ENCODE measurements at regions not wholly inside any gene's neighbourhood (a gene's known extent, or its start where the extent isn't known, plus 50 kb on each side); places are given as distances from the start of the nearest gene placed in this dataset.

DNA sequence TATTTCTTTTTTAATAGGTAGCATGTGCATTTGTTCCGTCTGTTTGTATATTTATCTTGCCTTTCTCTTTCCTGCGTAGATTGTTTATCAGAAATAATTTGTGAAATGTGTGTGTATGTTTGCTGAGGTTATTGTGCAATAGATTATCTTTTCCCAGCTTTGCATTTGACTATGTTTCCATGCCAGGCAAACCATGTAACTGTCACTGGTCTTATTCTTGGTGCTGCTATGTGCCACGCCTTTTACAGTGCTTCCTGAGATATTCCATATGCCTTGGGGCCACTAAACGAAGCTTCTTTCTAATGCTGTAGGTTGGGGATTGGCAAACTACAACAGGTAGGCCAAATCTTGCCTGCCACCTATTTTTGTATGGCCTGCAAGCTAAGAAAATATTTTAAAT lies 598.8 kb downstream of the PLPP3 start:
- DNase-seq (ENCODE audit: low read depth) = no peak

DNA sequence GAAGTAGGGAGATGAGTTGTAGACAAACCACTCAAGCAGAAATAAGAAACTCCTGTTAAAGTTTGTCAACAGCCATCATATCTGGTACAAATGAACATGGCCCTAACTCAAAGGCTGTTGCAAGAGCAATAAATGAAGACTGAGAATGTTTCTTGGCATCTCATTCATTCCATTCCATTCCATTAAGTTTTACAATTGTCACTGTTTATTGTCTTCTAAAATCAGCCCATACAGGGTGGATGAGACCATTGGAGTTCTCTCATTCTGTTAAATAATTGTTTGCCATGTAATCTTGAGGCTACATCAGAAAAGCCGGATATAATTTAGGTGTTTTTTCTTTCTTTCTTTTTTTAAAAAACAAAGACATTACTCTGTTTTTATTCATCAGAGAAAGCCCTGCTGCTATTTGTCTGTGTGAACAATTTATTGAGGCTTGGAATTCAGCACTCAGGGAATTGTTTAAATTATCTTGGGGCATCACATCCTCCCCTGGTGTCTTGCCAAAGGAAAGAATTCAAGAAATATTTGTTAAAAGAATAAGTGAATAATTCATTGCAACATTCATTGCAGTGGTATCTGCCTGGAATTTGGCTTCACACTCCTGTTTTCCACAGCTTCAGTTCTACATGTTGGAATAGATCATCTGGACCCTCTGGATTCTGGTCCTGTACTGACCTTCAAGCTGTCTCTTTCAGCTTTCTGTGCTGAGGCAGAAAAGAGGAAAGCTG lies 604.5 kb downstream of the PLPP3 start:
- DNase-seq (ENCODE audit: low read depth) = peak; percentile 93

DNA sequence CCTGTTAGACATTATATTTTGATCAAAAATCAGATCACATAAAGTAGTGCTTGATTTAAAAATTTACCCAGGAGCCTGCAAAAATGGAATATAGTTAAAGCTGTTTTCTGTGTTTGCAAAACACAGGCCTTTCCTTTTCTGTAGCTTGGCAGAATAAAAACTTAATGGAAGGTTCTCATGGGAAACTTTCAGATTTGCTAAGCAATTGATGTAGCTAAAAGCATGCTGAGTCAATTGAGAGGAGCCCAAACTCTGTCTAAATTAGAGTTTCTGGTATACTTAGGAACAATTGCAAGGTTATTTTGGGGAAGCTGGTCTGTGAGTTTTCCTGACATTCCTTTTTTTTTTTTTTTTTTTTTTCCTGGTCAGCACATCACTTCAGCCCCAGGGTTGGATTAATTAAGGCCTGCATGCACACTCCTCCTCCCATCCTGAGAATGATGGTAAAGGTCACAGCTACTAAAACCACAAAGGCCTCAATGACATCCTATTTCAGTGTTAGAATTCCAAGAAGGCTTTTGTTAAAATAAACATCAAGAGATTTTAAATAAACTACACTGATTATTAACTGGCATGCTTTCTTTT lies 608.7 kb downstream of the PLPP3 start:
- DNase-seq (ENCODE audit: low read depth) = peak; percentile 97

DNA sequence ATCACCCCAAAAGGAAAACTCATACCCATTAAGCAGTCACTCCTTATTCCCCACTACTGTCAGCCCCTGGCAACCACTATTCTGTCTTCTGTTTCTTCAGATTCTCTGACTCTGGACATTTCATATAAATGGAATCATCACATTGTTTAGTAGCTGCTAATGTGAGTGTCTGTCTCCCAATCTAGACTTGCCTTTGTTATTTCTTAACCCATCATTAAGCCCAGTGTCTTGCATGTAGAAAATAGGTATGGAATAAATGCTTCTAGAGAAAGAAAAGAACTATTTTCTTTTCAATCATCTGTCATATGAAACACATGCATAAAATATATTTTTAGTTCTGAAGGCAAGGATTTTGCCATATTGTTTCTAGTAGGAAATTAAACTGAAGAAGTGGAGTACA lies 610.0 kb downstream of the PLPP3 start:
- no peak for DNase-seq (ENCODE audit: low read depth)

DNA sequence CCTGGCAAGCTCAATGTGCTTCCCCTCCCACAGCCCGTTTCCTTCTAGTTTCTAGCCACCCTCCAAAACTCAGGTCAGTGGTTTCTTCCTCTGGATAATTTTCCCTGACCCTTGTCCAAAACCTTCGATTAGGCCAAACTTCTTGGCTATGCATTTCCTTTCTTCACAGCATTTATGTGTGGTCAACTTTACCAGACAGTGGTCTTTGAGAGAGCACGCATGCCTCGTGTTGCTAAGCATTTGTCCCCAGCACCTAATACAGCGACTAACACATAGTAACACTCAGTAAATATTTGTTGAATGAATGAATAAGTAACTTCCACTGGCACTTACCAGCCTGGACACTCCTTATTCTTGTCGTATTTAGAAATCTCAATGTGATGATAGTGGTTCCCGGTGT lies 610.7 kb downstream of the PLPP3 start:
- no peak for DNase-seq (ENCODE audit: low read depth)

DNA sequence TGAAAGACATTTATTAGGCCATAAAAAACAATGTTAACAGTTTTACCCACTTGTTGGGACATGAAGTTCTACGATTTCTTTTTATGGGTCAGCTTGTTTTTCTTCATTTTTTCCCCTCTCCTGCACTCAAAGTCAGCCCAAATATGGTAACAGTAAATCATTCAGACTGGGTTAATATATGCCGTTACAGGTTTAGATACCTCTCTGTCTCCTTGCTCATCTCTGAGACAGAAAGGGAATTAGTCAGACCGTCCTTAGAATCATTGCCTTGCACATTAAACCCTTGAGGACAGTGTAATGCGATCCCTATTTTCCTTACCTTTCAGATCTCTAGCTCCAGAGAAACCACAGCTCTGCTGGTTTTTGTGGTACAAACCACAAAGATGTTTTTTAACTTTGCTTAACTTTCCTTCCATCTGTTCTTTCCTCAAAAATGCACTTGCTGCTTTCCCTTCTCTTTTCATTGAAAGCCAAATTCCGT lies 613.3 kb downstream of the PLPP3 start:
- peak; percentile 68 for DNase-seq (ENCODE audit: low read depth)

DNA sequence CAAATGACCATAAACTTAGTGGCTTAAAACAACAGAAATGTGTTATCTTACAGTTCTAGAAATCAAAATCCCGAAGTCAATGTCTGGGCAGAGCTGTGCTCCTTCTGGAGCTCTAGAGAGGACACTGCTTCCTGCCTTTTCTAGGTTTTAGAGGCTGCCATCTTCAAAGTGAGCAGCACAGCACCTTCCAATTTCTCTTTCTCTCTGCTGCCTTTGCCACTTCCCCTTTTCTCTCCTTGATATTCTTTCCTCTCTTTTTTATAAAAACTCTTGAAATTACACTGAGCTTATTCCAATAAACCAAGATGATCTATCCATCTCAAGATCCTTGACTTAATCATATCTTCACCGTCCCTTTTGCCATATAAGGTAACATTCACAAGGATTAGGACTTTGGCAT lies 616.9 kb downstream of the PLPP3 start:
- DNase-seq (ENCODE audit: low read depth) = no peak

DNA sequence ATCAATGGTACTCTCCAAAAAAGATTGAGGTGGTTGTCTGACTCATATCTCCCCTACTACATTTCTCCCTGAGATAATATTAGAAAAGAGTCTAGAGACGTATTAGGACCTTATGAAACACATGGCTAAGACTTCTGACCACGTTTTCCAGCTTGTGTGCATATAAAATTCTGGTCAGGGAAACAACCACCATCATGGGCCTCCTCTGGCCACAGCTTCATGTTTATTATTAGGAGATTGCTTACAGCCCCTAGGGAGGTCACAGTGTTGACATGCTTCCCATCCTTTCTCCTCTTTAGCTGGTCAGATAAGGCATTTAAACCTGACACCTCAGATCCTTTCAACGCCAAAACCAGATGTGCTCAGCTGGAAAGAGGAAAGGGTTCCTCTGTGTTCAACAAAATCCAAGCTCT lies 620.2 kb downstream of the PLPP3 start:
- no peak for DNase-seq (ENCODE audit: low read depth)

DNA sequence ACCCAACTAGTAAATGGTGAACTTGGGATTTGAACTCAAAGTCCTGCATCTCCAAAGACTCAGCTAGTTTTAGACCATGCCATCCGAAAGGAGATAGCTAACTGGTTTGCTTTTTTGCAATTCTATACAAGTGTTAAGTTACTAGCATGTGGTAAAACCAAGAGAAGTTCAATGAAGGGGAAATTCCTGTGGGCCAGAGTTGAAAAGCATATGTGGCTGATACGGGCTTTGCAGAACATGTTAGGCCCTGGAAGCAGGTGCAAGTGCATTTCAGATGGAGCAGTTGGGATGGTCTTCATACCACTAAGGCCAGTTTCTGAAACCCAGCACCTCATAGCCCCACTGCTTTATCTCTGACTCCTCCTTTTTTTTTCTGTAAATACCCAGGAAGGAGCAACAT lies 620.9 kb downstream of the PLPP3 start:
- DNase-seq (ENCODE audit: low read depth) = no peak

DNA sequence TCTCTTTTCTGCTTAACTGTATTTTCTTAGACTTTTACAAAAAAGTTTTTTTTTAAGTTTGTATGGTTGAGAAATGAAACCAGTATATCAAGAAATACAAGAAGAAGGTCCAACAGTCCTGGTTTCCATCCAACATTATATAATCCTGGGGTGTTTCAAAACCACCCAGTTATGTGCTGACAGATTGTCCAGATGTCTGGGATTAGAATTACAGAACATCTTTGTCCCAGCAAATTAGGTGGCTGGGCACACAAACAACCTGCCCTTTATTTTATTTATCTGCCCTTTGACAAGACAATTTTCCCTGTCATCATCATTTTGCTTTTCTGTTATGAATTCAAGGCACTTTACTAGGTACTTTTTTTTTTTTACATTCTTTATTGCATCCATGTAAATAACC lies 622.1 kb downstream of the PLPP3 start:
- DNase-seq (ENCODE audit: low read depth) = no peak

DNA sequence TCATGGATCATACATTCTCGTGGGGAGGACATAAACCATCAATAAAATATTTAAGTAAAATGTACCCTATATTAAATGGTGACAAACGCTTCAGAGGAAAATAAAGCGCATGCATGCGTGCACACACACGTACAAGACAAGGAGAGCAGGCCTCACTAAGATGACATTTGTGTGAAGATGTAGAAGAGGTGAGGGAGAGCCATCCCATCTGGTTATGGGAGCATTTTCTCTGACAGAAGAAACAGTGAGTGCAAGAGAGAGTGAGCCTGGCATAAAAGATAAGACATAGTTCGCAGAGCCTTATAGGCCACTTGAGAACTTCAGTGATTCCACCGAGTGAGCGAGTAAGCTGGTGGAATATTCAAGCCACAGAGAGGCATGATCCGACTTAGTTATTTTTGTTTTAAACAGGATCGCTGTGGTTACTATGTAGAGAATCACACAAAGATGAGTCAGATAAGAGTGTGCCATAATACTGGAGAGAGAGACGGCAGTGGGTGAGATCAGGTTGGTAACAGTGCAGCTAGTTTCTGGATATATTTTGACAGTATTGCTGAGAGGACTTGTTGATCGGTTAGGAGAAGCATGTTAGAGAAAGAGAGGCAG lies 624.2 kb downstream of the PLPP3 start:
- no peak for DNase-seq (ENCODE audit: low read depth)

DNA sequence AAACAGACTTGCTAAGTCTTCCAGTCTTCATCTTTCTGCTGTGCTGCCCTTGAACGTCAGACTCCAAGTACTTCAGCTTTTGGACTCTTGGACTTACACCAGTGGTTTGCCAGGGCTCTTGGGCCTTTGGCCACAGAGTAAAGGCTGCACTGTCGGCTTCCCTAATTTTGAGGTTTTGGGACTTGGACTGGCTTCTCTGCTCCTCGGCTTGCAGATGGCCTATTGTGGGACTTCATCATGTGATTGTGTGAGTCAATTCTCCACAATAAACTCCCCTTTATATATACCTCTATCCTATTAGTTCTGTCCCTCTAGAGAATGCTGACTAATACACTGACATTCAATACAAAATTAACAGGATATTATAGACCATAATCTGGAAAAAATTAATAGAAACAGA lies 628.1 kb downstream of the PLPP3 start:
- DNase-seq (ENCODE audit: low read depth) = no peak

DNA sequence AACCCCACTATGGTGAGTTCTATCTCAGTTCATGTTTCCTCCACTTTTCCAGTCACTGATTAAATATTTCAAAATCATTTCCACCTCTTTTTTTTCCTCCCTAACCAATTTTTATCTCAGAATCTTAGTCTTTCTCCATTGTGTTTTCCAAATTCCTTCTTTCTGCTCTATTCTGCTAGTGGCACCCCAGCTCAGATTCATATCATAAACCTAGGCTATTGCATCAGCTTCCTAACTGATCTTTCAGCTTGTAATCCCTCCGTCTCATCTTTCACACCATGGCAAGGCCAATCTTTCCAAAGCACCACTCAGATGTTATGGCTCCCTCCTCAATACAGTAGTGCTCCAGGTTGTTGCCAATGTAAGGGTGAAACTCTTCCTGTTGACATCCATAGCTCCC lies 631.9 kb downstream of the PLPP3 start:
- no peak for DNase-seq (ENCODE audit: low read depth)

DNA sequence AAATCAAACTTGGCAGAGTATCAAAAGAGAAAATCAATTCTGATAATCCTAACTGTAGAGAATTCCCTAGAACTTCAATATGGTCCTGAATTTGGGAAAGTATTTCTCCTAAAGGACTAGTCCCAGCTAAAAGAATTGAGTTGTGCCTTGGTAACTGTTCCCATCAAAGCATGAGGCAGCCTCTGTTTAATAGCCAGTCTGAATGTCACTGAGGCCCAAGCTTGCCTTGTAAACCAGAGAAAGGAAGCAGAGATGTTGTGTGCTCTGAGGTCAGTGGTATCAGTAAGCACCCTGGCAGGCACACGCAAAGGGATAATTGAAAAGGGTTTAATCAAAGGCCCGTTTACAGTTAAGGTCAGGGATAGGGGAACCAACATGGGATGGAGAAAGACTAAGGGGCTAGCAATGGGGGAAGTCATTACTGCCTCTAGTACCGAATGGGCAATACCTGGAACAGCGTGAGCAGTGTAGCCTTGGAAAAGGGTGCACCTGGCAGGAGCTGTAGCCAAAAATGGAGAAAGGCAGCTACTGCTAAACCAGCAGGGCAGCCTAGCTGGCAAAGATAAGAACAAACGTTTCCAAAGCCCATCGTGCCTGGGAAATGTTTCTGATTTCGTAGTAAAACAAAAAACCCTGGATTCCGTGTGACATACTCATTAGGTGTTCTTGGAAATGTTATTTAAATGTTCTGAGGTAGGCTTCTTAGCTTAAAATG lies 635.5 kb downstream of the PLPP3 start:
- DNase-seq (ENCODE audit: low read depth) = no peak

DNA sequence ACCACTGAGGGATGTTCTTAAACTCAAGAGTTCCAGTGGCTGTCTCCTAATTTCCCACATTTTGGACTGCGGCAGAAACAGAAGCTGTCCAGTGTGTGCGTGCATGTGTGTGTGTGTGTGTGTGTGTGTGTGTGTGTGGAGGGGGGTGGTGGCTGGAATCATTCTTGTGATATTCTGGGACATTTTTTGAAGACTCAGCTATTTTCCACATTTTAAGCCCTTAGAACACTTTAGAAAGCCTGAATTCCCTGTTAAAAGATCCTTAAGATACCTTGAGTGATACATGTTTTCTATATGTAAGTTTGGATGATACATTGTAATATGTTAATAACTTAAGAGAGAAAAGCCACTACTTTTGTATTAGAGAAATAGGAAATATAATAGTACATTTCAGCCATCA lies 636.4 kb downstream of the PLPP3 start:
- DNase-seq (ENCODE audit: low read depth) = no peak

DNA sequence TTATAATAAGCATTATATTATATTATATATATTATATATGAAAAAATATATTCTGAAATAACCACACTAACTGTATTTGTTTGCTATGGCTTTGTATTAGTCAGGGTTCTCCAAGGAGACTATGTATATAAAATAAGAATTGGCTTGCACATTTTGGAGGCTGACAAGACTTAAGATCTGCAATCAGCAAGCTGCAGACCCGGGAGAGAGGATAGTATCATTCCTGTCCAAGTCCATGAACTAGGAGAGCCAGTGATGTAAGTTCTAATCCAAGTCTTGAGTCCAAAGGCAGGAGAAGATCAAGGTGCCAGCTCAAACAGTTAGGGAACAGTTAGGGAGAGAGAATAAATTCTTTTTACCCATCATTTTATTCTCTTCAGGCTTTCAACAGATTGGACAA lies 639.5 kb downstream of the PLPP3 start:
- DNase-seq (ENCODE audit: low read depth) = no peak

DNA sequence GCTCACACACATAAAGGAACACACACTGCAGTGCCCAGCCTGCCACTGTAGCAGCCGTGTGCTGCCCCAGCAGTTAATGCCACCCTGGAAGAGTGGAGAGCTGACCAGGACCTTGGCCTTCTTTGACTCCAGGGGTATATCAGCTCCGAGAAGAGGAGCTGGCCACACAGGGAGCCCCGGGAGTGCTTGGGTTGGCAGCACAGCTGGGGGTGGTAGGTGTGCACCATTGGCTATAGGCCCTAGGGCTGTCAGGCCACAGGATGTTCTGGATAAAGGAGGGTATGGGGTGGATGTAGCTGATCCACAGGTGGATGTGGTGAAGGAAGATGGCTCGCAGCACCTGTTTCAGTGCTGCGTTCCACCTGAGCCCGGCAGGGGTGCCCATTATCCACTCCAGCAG lies 640.5 kb downstream of the PLPP3 start:
- DNase-seq (ENCODE audit: low read depth) = no peak

DNA sequence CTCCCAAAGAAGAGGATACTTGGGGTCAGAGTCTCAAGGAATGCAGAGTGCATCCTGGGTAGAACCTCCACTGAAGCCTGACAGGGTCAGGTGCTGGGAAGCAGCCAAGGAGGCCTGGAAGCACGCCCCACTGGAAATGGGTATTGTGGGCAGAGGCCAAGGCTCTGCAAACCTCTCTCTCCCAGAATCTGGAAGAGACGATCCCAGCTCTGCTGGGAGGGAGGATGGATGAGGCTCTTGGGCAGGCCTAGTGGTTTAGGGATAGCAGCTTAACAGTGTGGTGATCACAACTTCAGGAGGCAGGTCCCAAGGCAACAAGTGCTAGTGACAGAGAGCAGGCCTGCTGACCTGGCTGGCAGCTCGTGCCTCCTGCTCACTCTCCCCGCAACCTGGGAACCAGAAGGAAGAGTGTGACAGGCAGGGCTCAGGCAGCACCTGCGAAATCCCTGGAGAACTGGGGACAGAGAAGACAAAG lies 641.0 kb downstream of the PLPP3 start:
- no peak for DNase-seq (ENCODE audit: low read depth)

DNA sequence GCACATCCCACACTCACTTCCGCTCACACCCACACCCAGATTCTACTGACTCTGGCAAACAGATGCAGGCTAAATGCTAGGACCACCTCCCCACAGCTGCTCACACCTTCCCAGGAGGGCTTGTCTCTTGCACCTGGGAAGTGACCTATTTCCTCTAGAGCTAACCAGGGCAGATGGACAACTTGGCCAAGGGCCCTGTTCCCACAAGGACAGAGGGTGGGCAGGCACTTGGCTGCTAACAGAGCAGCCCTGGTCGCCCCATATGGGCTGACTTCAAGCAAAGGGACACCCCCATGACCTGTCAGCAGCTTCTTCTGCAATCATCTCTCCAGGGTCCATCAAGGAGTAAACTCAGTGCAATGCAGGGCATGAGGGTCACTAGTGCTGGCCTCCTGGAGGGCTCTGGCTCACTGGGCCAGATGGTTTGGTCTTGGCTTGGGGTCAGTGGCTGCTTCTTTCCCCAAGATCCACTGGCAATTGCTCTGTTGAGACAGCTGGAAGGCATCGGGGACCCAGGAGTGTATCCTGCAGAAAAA lies 641.5 kb downstream of the PLPP3 start:
- no peak for DNase-seq (ENCODE audit: low read depth)

DNA sequence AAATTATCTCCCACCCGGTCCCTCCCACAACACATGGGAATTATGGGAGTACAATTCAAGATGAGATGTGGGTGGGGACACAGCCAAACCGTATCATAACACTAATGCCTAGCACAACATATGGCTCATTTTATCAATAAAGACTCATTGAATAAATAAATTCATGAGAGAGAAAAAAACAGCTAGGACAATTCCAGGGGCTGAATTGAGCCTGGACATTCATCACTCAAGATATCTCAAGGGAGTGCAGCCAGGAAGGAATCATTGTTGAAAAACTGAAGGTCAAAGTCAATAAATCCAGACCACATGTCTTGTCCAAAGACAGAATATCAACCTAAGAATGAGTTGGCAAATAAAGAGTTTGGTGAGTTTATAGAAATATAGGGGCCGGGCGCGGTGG lies 644.1 kb downstream of the PLPP3 start:
- DNase-seq (ENCODE audit: low read depth) = no peak

DNA sequence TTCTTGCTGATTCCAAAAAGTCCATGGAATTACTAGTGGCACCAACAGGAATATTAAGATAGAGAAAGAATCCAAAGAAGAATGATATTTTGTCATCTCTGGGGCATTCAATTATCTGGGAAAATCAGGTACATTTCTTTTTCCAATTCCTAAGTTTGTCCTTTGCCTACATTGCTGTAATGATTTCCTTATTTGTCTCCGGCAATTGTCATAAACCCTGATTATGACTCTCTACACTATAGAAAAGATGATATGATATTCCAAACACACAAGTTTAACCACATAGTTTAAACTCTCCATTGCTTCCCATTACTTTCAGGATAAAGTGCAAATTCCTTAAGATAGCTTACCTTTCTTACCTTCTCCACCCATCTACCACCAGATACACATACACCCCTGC lies 647.0 kb downstream of the PLPP3 start:
- no peak for DNase-seq (ENCODE audit: low read depth)

DNA sequence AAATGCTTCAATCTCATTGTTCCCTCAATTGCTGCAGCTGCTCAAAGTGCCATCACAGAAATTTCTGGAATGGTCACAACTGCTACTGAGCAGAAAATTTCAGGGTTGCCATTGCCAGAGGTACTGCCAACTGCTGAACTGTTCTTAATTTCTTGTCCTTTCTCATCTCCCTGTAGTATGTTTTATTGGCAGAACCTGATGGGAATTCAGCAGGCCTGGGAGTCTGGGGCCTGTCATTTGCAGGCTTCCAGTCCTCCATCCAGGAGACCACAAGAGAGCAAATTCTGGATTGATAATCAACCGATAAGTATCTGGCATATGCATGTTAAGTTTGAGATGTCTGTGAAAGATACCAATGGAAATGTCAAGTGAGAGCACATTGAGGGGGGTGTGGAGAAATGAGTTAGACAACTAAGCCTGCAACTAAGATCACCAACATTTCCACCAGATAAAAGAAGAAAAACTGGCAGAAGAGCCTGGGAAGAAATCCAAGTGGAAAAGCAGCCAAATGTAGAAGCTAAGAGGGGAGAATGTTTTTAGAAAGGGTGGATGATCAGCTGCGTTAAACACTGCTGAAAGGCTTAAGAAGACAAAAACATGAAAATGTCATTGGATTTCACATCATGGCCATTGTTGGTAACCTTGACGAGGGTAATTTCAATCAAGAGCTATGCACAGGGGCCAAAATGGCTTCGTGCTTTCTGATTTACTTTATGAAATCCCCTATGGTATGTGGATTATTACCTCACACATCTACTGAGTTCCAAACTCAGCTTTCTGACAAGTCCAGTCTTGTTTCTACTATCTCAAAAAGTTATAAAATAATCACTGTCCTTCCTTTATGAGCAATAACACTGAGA lies 648.1 kb downstream of the PLPP3 start:
- peak; percentile 22 for DNase-seq (ENCODE audit: low read depth)

Measured in EH (cell line).